ENCODE measurements at regions not wholly inside any gene's neighbourhood (a gene's known extent, or its start where the extent isn't known, plus 50 kb on each side); places are given as distances from the start of the nearest gene placed in this dataset.
"Not testable (repeated sequence)": the region's sequence is repeated elsewhere in the genome, so short reads cannot be mapped to it uniquely, and the experiment has no call there.

GRCh38 chr6:27836141-27836782, 75.9 kb downstream of the OR2B2 start:
- ChIA-PET POLR2A (interaction anchor here (1.3 to 6.9 kb wide), 9 partner anchors 13 to 1713 kb away, joined by 5 to 429 read pairs (median 95); a partner anchor contains a TSS), CTCF (interaction anchor here (0.9 to 6.7 kb wide), 8 partner anchors 11 to 1586 kb away, joined by 3 to 61 read pairs (median 6); a partner anchor contains a TSS)
- Mint-ChIP-seq H3K4me1 (ENCODE audit: low read depth) (peaks cover 26% of the 10 kb centered on the region), H3K36me3 (peaks cover 1% of the 10 kb centered on the region), H3K27me3 (peaks cover 6% of the 10 kb centered on the region), H3K27ac (no peak overlapping the region), H3K4me3 (no peak overlapping the region), H3K9me3 (no peaks in the 10 kb centered on the region)
- DNase-seq, result no peak
- intact Hi-C loops (cut with micrococcal nuclease), result loop anchor here (2.0 to 10.0 kb wide), 5 partner anchors 245 to 1811 kb away; partner anchors contain the start of gene ZNF165

- ChIA-PET POLR2A (interaction anchor here (1.4 to 6.9 kb wide), 7 partner anchors 12 to 688 kb away, joined by 3 to 429 read pairs (median 115); a partner anchor contains a TSS), CTCF (interaction anchor here (0.9 to 6.7 kb wide), 3 partner anchors 36 to 59 kb away, joined by 3 to 61 read pairs (median 35); a partner anchor contains a TSS)
- Mint-ChIP-seq H3K4me1 (ENCODE audit: low read depth) (peaks cover 34% of the 10 kb centered on the region), H3K27ac (peak overlapping the region; percentile 80), H3K9me3 (no peaks in the 10 kb centered on the region), H3K27me3 (peaks cover 6% of the 10 kb centered on the region), H3K4me3 (no peak overlapping the region), H3K36me3 (peaks cover 1% of the 10 kb centered on the region)
- intact Hi-C loops (cut with micrococcal nuclease), result loop anchor here (5.0 to 10.0 kb wide), 4 partner anchors 302 to 1810 kb away; a partner anchor contains a TSS
- DNase-seq, result no peak
Observed at GRCh38 chr6:27834879-27835549, 77.2 kb downstream of the OR2B2 start.

GRCh38 chr6:27834384-27834783, 77.8 kb downstream of the OR2B2 start:
- DNase-seq, result no peak
- intact Hi-C loops (cut with micrococcal nuclease), result loop anchor here (10.0 kb wide), 3 partner anchors 1030 to 1810 kb away; a partner anchor contains a TSS
- Mint-ChIP-seq H3K27ac (peak overlapping the region; percentile 54), H3K27me3 (peaks cover under 1% of the 10 kb centered on the region), H3K4me1 (ENCODE audit: low read depth) (peaks cover 34% of the 10 kb centered on the region), H3K36me3 (no peaks in the 10 kb centered on the region), H3K4me3 (no peak overlapping the region), H3K9me3 (no peaks in the 10 kb centered on the region)
- CTCF ChIA-PET, result interaction anchor here (1.0 to 6.7 kb wide), 3 partner anchors 38 to 60 kb away, joined by 3 to 61 read pairs (median 4); a partner anchor contains a TSS
- POLR2A ChIA-PET, result interaction anchor here (1.4 to 6.9 kb wide), 6 partner anchors 10 to 687 kb away, joined by 3 to 429 read pairs (median 62); a partner anchor contains a TSS

GRCh38 chr6:27831434-27832081, 80.6 kb downstream of the OR2B2 start:
- peak overlapping the region; percentile 86 for H3K4me3 Mint-ChIP-seq
- ChIA-PET POLR2A (interaction anchor here (1.1 to 3.5 kb wide), 8 partner anchors 17 to 685 kb away, joined by 3 to 55 read pairs (median 12); a partner anchor contains a TSS), CTCF (interaction anchor here (1.8 kb wide), 1 partner anchor 64 kb away, joined by 9 read pairs; no protein-coding TSS in a partner anchor)
- not testable (repeated sequence) for H3K9me3 Mint-ChIP-seq, H3K27me3 Mint-ChIP-seq, H3K36me3 Mint-ChIP-seq
- H3K4me1 Mint-ChIP-seq (ENCODE audit: low read depth), result peaks cover 34% of the 10 kb centered on the region
- DNase-seq, result peak; percentile 87
- intact Hi-C loops (cut with micrococcal nuclease), result loop anchor here (10.0 kb wide), 3 partner anchors 1033 to 1807 kb away; a partner anchor contains a TSS
- peak overlapping the region; percentile 96 for H3K27ac Mint-ChIP-seq

- H3K27ac Mint-ChIP-seq, result peak overlapping the region; percentile 96
- intact Hi-C loops (cut with micrococcal nuclease), result loop anchor here (10.0 kb wide), 3 partner anchors 1034 to 1806 kb away; a partner anchor contains a TSS
- POLR2A ChIA-PET, result interaction anchor here (1.1 to 3.5 kb wide), 9 partner anchors 16 to 698 kb away, joined by 3 to 55 read pairs (median 10); a partner anchor contains a TSS
- H3K4me1 Mint-ChIP-seq (ENCODE audit: low read depth), result peaks cover 32% of the 10 kb centered on the region
- DNase-seq, result peak; percentile 67
- H3K27me3 Mint-ChIP-seq, H3K36me3 Mint-ChIP-seq, H3K9me3 Mint-ChIP-seq: not testable (repeated sequence)
- CTCF ChIA-PET, result interaction anchor here (1.8 kb wide), 1 partner anchor 64 kb away, joined by 9 read pairs; no protein-coding TSS in a partner anchor
- peak overlapping the region; percentile 86 for H3K4me3 Mint-ChIP-seq
Observed at GRCh38 chr6:27830600-27831433, 81.4 kb downstream of the OR2B2 start.

GRCh38 chr6:27830212-27830599, 82.0 kb downstream of the OR2B2 start:
- CTCF ChIA-PET, result interaction anchor here (1.8 kb wide), 1 partner anchor 65 kb away, joined by 9 read pairs; no protein-coding TSS in a partner anchor
- peak overlapping the region; percentile 96 for H3K27ac Mint-ChIP-seq
- H3K4me1 Mint-ChIP-seq (ENCODE audit: low read depth), result peaks cover 37% of the 10 kb centered on the region
- no peaks in the 10 kb centered on the region for H3K9me3 Mint-ChIP-seq
- POLR2A ChIA-PET, result interaction anchor here (1.1 to 3.5 kb wide), 9 partner anchors 8 to 697 kb away, joined by 3 to 55 read pairs (median 10); a partner anchor contains a TSS
- intact Hi-C loops (cut with micrococcal nuclease), result loop anchor here (10.0 kb wide), 3 partner anchors 1035 to 1805 kb away; a partner anchor contains a TSS
- no peaks in the 10 kb centered on the region for H3K27me3 Mint-ChIP-seq
- DNase-seq, result no peak
- peak overlapping the region; percentile 86 for H3K4me3 Mint-ChIP-seq
- H3K36me3 Mint-ChIP-seq, result peaks cover 2% of the 10 kb centered on the region

- Mint-ChIP-seq H3K36me3 (peaks cover 6% of the 10 kb centered on the region), H3K27ac (peak overlapping the region; percentile 96), H3K9me3 (no peaks in the 10 kb centered on the region), H3K4me1 (ENCODE audit: low read depth) (peaks cover 38% of the 10 kb centered on the region), H3K27me3 (no peaks in the 10 kb centered on the region), H3K4me3 (peak overlapping the region; percentile 86)
- CTCF ChIA-PET, result interaction anchor here (1.8 kb wide), 1 partner anchor 66 kb away, joined by 9 read pairs; no protein-coding TSS in a partner anchor
- POLR2A ChIA-PET, result interaction anchor here (0.6 to 3.5 kb wide), 10 partner anchors 9 to 697 kb away, joined by 3 to 55 read pairs (median 9); a partner anchor contains a TSS
- intact Hi-C loops (cut with micrococcal nuclease), result loop anchor here (10.0 kb wide), 3 partner anchors 1035 to 1805 kb away; a partner anchor contains a TSS
- DNase-seq, result no peak
Observed at GRCh38 chr6:27829453-27830211, 82.6 kb downstream of the OR2B2 start.

- Mint-ChIP-seq H3K4me1 (ENCODE audit: low read depth) (peaks cover 40% of the 10 kb centered on the region), H3K36me3 (peaks cover 12% of the 10 kb centered on the region)
- POLR2A ChIA-PET; H3K27me3 Mint-ChIP-seq; H3K9me3 Mint-ChIP-seq; H3K4me3 Mint-ChIP-seq; DNase-seq; intact Hi-C loops (cut with micrococcal nuclease); H3K27ac Mint-ChIP-seq; CTCF ChIA-PET: not testable (repeated sequence)
Observed at GRCh38 chr6:27827477-27827876, 84.7 kb downstream of the OR2B2 start.

- DNase-seq; H3K27me3 Mint-ChIP-seq; H3K9me3 Mint-ChIP-seq; intact Hi-C loops (cut with micrococcal nuclease); POLR2A ChIA-PET; CTCF ChIA-PET: not testable (repeated sequence)
- Mint-ChIP-seq H3K4me1 (ENCODE audit: low read depth) (peaks cover 39% of the 10 kb centered on the region), H3K36me3 (peaks cover 12% of the 10 kb centered on the region), H3K4me3 (peak overlapping the region; percentile 16), H3K27ac (peak overlapping the region; percentile 33)
Observed at GRCh38 chr6:27826612-27826985, 85.6 kb downstream of the OR2B2 start.

Measured in activated CD4-positive, alpha-beta memory T cell treated with anti-CD3 and anti-CD28 coated beads for 36 hours (primary cell).